HG02610 (cell line): ENCODE measurements at regions not wholly inside any gene's neighbourhood (a gene's known extent, or its start where the extent isn't known, plus 50 kb on each side); places are given as distances from the start of the nearest gene placed in this dataset.
"Not testable (repeated sequence)": the region's sequence is repeated elsewhere in the genome, so short reads cannot be mapped to it uniquely, and the experiment has no call there.

ENCODE experiments used
- ATAC-seq: cut with Tn5 transposase; IDR thresholded peaks from one replicate; pipeline ENCODE4 v1.9.1; 2021; ENCODE audit warnings: mild to moderate bottlenecking, moderate library complexity; ENCODE audit not compliant: unreplicated experiment

GRCh38 chr3:139267300-139268246 lies 76.2 kb upstream of the MRPS22 start:
- no peak for ATAC-seq

- ATAC-seq, result no peak
Measured at GRCh38 chr3:139269984-139270383, 73.8 kb upstream of the MRPS22 start.

- not testable (repeated sequence) for ATAC-seq
Measured at GRCh38 chr3:139270652-139271051, 73.2 kb upstream of the MRPS22 start.

GRCh38 chr3:139280027-139280671 lies 63.7 kb upstream of the MRPS22 start:
- no peak for ATAC-seq

- no peak for ATAC-seq
Measured at GRCh38 chr3:139281096-139281495, 62.7 kb upstream of the MRPS22 start.

- no peak for ATAC-seq
Measured at GRCh38 chr3:139281522-139282196, 62.2 kb upstream of the MRPS22 start.

GRCh38 chr3:139283301-139283700 lies 60.5 kb upstream of the MRPS22 start:
- ATAC-seq, result no peak

GRCh38 chr3:139284221-139284620 lies 59.6 kb upstream of the MRPS22 start:
- no peak for ATAC-seq

- no peak for ATAC-seq
Measured at GRCh38 chr3:139285691-139286090, 58.1 kb upstream of the MRPS22 start.

GRCh38 chr3:139286241-139286640 lies 57.6 kb upstream of the MRPS22 start:
- no peak for ATAC-seq

GRCh38 chr3:139286825-139287224 lies 57.0 kb upstream of the MRPS22 start:
- ATAC-seq, result no peak

- no peak for ATAC-seq
Measured at GRCh38 chr3:139287557-139287956, 56.3 kb upstream of the MRPS22 start.

- ATAC-seq, result no peak
Measured at GRCh38 chr3:139288266-139288821, 55.5 kb upstream of the MRPS22 start.

GRCh38 chr3:139289860-139290524 lies 53.8 kb upstream of the MRPS22 start:
- no peak for ATAC-seq

- ATAC-seq, result no peak
Measured at GRCh38 chr3:139291276-139292051, 52.4 kb upstream of the MRPS22 start.

GRCh38 chr3:139292192-139292591 lies 51.6 kb upstream of the MRPS22 start:
- ATAC-seq, result no peak

GRCh38 chr3:139292711-139293664 lies 50.8 kb upstream of the MRPS22 start:
- ATAC-seq, result no peak

GRCh38 chr3:139293665-139294023 lies 50.2 kb upstream of the MRPS22 start:
- no peak for ATAC-seq
